PC-9 (cell line): ENCODE measurements at regions not wholly inside any gene's neighbourhood (a gene's known extent, or its start where the extent isn't known, plus 50 kb on each side); places are given as distances from the start of the nearest gene placed in this dataset.

Experiments used
- BruUV-seq: library from RNA; stranded (reverse); fragments of 400-500 nt; replicated peaks from 2 replicates; lab custom pipeline; 2021; lab: Mats Ljungman, UMichigan
- CTCF ChIA-PET: fragments of 300-600 bp; sonication (Branson Sonifier 250); formaldehyde crosslinking; loops from one replicate; lab custom pipeline; 2022; ENCODE audit warnings: antibody characterized with exemption; lab: Charles Lee
- POLR2A ChIA-PET: fragments of 300-600 bp; sonication (Branson Sonifier 250); formaldehyde crosslinking; loops from one replicate; lab custom pipeline; 2022; ENCODE audit warnings: antibody characterized with exemption; ENCODE audit not compliant: unreplicated experiment; lab: Charles Lee
- DNase-seq, 2 experiments: peaks; one replicate each; pipeline versions ENCODE4 v3.0.0 to v3.0.0-alpha.2; 2015 to 2022; ENCODE audit warnings: mixed read lengths in 1 of 2
- H2AFZ ChIP-seq: fragments of 200-600 bp; sonication (generic); 2 replicates; pipeline ENCODE4 v1.8.1; 2017; ENCODE audit warnings: antibody characterized with exemption
- H3F3A ChIP-seq: fragments of 200-600 bp; sonication (generic); 2 replicates; pipeline ENCODE4 v1.8.1; 2017; ENCODE audit warnings: antibody characterized with exemption, mild to moderate bottlenecking, low read depth; ENCODE audit not compliant: insufficient read depth
- H3K27ac ChIP-seq: fragments of 200-600 bp; sonication (generic); 2 replicates; pipeline ENCODE4 v1.6.1; 2016; ENCODE audit warnings: mixed run types
- H3K27me3 ChIP-seq: fragments of 200-600 bp; sonication (generic); 2 replicates; pipeline ENCODE4 v1.6.1; 2016; ENCODE audit warnings: low read depth, mixed run types; ENCODE audit not compliant: insufficient read depth
- H3K36me3 ChIP-seq: fragments of 200-600 bp; sonication (generic); 2 replicates; pipeline ENCODE4 v1.6.1; 2016; ENCODE audit warnings: low read depth, mixed run types
- H3K4me1 ChIP-seq: fragments of 200-600 bp; sonication (generic); replicated peaks from 2 replicates; pipeline ENCODE4 v1.6.1; 2016; ENCODE audit warnings: mixed run types; ENCODE audit not compliant: insufficient read depth
- H3K4me2 ChIP-seq: fragments of 200-600 bp; sonication (generic); 2 replicates; pipeline ENCODE4 v1.6.1; 2017; ENCODE audit warnings: mixed run types
- H3K4me3 ChIP-seq: fragments of 200-600 bp; sonication (generic); 2 replicates; pipeline ENCODE4 v1.6.1; 2016; ENCODE audit warnings: mixed run types
- H3K79me2 ChIP-seq: fragments of 200-600 bp; sonication (generic); 2 replicates; pipeline ENCODE4 v1.6.1; 2017; ENCODE audit warnings: low read depth, mixed run types
- H3K9me2 ChIP-seq: fragments of 200-600 bp; sonication (generic); 2 replicates; pipeline ENCODE4 v1.8.1; 2017; ENCODE audit warnings: mild to moderate bottlenecking; ENCODE audit not compliant: insufficient read depth
- H3K9me3 ChIP-seq: fragments of 200-600 bp; sonication (generic); 2 replicates; pipeline ENCODE4 v1.8.1; 2016; ENCODE audit warnings: low read depth; ENCODE audit not compliant: insufficient read depth
- H4K20me1 ChIP-seq: fragments of 200-600 bp; sonication (generic); 2 replicates; pipeline ENCODE4 v1.8.1; 2017; ENCODE audit not compliant: insufficient read depth
- EZH2 ChIP-seq: fragments of 200-600 bp; sonication (generic); IDR thresholded peaks from 2 replicates; pipeline ENCODE4 v1.8.0; 2017; ENCODE audit warnings: antibody characterized with exemption, low read depth
- intact Hi-C: fragments of 100-400 bp; cut with micrococcal nuclease; formaldehyde crosslinking; loops from one replicate; pipeline ENCODE4 v1.10.0; 2022; ENCODE audit not compliant: unreplicated experiment
- TF ChIP-seq, protein P1 (sequence below): fragments of 200-600 bp; sonication (generic); conservative IDR thresholded peaks from 2 replicates; pipeline ENCODE4 v1.6.1; 2017; ENCODE audit warnings: mixed run types, antibody characterized with exemption, mild to moderate bottlenecking, moderate library complexity

DNA sequence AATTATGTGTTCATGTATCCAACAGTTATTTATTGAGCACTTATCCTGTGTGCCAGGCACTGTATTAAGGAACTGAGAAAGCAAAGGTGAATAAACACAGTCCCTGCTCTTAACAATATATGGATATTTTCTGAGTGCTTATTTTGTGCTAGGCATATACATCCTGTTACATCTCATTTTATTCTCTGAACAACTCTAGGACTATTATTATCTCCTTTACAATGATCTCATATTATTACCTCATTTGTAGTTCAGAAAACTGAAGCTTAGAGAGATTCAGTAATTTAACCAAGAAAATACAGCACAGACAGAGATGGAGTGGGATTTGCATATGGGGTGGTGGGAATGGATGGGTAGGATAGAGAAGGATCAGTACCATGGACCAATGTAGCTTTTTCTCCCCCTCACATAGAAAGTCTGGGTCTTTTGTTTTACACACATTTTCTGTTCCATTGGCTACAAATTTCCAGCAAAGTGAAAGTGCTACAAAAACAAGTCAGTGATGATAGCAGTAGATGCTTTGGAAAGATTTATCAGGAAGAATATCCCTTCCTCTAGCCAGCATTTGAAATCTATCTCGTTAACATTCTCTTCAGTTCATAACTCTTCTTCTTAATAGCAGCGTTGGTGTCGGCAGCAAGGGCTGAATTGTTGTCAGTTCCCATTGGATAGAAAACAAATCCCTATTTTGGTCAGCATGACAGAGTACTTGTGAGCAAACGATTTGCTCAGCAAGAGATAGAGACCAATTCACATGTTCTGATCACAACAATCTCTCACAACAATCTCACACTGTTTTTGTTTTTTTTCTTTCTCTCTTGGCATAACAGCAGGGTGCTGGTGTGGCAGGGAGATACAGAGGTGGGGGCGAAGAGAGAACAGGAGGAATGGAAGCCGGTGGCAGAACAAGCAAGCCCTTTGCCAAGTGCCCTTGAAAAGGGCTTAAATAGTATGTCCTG lies 102.2 kb upstream of the KCTD1 start:
- ChIA-PET CTCF (interaction anchor here (0.5 kb wide), 1 partner anchor 327 kb away, joined by 5 read pairs; no protein-coding TSS in a partner anchor), POLR2A (no interaction called here)
- TF ChIP-seq, protein P1, sequence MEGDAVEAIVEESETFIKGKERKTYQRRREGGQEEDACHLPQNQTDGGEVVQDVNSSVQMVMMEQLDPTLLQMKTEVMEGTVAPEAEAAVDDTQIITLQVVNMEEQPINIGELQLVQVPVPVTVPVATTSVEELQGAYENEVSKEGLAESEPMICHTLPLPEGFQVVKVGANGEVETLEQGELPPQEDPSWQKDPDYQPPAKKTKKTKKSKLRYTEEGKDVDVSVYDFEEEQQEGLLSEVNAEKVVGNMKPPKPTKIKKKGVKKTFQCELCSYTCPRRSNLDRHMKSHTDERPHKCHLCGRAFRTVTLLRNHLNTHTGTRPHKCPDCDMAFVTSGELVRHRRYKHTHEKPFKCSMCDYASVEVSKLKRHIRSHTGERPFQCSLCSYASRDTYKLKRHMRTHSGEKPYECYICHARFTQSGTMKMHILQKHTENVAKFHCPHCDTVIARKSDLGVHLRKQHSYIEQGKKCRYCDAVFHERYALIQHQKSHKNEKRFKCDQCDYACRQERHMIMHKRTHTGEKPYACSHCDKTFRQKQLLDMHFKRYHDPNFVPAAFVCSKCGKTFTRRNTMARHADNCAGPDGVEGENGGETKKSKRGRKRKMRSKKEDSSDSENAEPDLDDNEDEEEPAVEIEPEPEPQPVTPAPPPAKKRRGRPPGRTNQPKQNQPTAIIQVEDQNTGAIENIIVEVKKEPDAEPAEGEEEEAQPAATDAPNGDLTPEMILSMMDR = no peak
- no peak for TF ChIP-seq EZH2
- peaks cover 5% of the 10 kb centered on the region for H3F3A ChIP-seq
- intact Hi-C loops = loop anchor here (1.0 to 10.0 kb wide), 2 partner anchors 106 to 245 kb away; partner anchors contain the start of gene KCTD1
- no peaks in the 10 kb centered on the region for H3K4me1 ChIP-seq
- no peak overlapping the region for H3K4me2 ChIP-seq
- H3K79me2 ChIP-seq = no peaks in the 10 kb centered on the region
- H3K27ac ChIP-seq = no peak overlapping the region
- DNase-seq = no peak
- H3K27me3 ChIP-seq = no peaks in the 10 kb centered on the region
- H3K9me3 ChIP-seq = no peaks in the 10 kb centered on the region
- H3K4me3 ChIP-seq = no peak overlapping the region
- no peak overlapping the region for H2AFZ ChIP-seq
- no TSS peak for BruUV-seq
- no peaks in the 10 kb centered on the region for H3K36me3 ChIP-seq
- no peaks in the 10 kb centered on the region for H3K9me2 ChIP-seq
- H4K20me1 ChIP-seq = no peaks in the 10 kb centered on the region

DNA sequence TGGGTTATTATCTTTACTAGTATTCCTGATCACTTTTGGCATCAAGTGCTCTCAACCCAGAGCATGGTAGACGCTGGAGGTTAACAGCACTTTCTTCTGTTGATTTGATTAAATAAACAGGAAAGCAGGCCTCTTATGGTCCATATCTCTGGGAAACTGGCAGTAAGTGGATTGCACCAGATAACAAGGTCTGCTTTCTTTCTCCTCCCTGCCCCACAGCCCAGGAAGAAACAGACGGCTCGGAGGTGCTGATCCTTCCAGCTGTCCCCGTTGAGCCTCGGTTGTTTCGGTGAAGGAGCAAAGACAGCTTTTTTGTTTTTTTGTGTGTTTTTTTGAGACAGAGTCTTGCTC lies 100.8 kb upstream of the KCTD1 start:
- TF ChIP-seq EZH2 = no peak
- TF ChIP-seq, protein P1 = no peak
- Histone ChIP-seq H3K36me3 (no peaks in the 10 kb centered on the region), H2AFZ (no peak overlapping the region), H3K4me1 (no peaks in the 10 kb centered on the region), H3K27ac (no peak overlapping the region), H3K9me3 (no peaks in the 10 kb centered on the region), H3K4me3 (no peak overlapping the region), H3K27me3 (no peaks in the 10 kb centered on the region), H3K9me2 (no peaks in the 10 kb centered on the region), H3F3A (no peaks in the 10 kb centered on the region), H3K79me2 (no peaks in the 10 kb centered on the region), H4K20me1 (no peaks in the 10 kb centered on the region), H3K4me2 (no peak overlapping the region)
- CTCF ChIA-PET = no interaction called here
- POLR2A ChIA-PET = no interaction called here
- BruUV-seq = no TSS peak
- intact Hi-C loops = loop anchor here (2.0 kb wide), 1 partner anchor 342 kb away; no protein-coding TSS in a partner anchor
- no peak for DNase-seq

DNA sequence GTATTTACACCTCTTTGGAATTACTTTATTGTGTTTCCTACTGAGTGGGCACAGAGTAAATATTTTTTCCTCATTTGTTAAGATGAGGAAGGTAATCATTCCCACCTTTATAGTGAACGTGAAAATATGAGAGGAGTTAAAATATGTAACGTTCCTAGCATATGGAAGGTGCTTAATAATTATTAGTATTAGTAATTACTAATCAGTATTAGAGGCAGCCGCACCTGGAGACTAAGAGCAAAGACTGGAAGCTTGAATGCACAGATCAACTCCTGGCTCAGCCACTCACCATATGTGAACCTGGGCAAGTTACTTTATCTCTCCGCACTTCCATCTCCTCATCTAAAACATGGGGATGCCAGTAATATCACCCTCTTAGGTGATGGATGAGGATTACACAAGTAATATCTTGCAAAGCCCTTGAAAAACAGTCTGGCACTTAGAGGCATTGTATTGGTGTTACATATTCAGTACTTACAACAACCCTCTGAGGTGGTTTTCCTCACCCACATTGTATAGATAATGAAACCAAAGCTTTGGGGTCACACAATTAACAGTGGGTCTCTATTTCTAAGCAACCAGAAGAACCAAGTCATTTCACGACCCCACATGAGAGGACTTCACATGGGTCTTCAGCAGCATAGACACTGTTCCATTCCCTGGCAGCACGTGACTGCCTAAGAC lies 100.3 kb upstream of the KCTD1 start:
- DNase-seq = no peak
- Histone ChIP-seq H3K9me2 (no peaks in the 10 kb centered on the region), H2AFZ (no peak overlapping the region), H3K36me3 (no peaks in the 10 kb centered on the region), H3F3A (no peaks in the 10 kb centered on the region), H3K9me3 (no peaks in the 10 kb centered on the region), H3K79me2 (no peaks in the 10 kb centered on the region), H3K4me1 (no peaks in the 10 kb centered on the region), H3K4me3 (no peak overlapping the region), H3K4me2 (no peak overlapping the region), H3K27me3 (no peaks in the 10 kb centered on the region), H4K20me1 (no peaks in the 10 kb centered on the region), H3K27ac (no peak overlapping the region)
- intact Hi-C loops = loop anchor here (2.0 kb wide), 1 partner anchor 342 kb away; no protein-coding TSS in a partner anchor
- ChIA-PET POLR2A (no interaction called here), CTCF (no interaction called here)
- BruUV-seq = no TSS peak
- TF ChIP-seq, protein P1 = no peak
- no peak for TF ChIP-seq EZH2
